Parathyroid adenoma (tissue), 2 donors: ENCODE measurements at regions not wholly inside any gene's neighbourhood (a gene's known extent, or its start where the extent isn't known, plus 50 kb on each side); places are given as distances from the start of the nearest gene placed in this dataset.

ENCODE experiments used
- H2AFZ ChIP-seq: fragments of 300-600 bp; sonication (generic); one replicate; pipeline ENCODE4 v1.7.0; 2017; ENCODE audit warnings: antibody characterized with exemption, mild to moderate bottlenecking
- H3K27ac ChIP-seq: fragments of 300-600 bp; sonication (generic); one replicate; pipeline ENCODE4 v1.7.0; 2017
- H3K27me3 ChIP-seq: fragments of 300-600 bp; sonication (generic); one replicate; pipeline ENCODE4 v1.7.0; 2017; ENCODE audit warnings: low read length; ENCODE audit not compliant: control insufficient read depth, insufficient read depth
- H3K36me3 ChIP-seq: fragments of 300-600 bp; sonication (generic); one replicate; pipeline ENCODE4 v1.7.0; 2017; ENCODE audit warnings: low read length; ENCODE audit not compliant: control insufficient read depth, insufficient read depth
- H3K4me1 ChIP-seq: fragments of 300-600 bp; sonication (generic); one replicate; pipeline ENCODE4 v1.7.0; 2017; ENCODE audit warnings: control low read depth
- H3K4me2 ChIP-seq: fragments of 300-600 bp; sonication (generic); one replicate; pipeline ENCODE4 v1.7.0; 2017; ENCODE audit warnings: low read length
- H3K4me3 ChIP-seq: fragments of 300-600 bp; sonication (generic); one replicate; pipeline ENCODE4 v1.7.0; 2017; ENCODE audit warnings: low read depth, low read length
- H3K79me2 ChIP-seq: fragments of 300-600 bp; sonication (generic); one replicate; pipeline ENCODE4 v1.7.0; 2017; ENCODE audit warnings: control low read depth
- H3K9ac ChIP-seq: fragments of 300-600 bp; sonication (generic); one replicate; pipeline ENCODE4 v1.7.0; 2017; ENCODE audit warnings: mild to moderate bottlenecking
- H3K9me3 ChIP-seq: fragments of 300-600 bp; sonication (generic); one replicate; pipeline ENCODE4 v1.7.0; 2017; ENCODE audit warnings: low read length; ENCODE audit not compliant: control insufficient read depth
- TF ChIP-seq, protein P1 (sequence below): fragments of 300-600 bp; sonication (generic); IDR thresholded peaks from one replicate; pipeline ENCODE4 v1.7.0; 2017; ENCODE audit warnings: antibody characterized with exemption, mild to moderate bottlenecking
- donor health status: primary hyperparathyroidism.

DNA sequence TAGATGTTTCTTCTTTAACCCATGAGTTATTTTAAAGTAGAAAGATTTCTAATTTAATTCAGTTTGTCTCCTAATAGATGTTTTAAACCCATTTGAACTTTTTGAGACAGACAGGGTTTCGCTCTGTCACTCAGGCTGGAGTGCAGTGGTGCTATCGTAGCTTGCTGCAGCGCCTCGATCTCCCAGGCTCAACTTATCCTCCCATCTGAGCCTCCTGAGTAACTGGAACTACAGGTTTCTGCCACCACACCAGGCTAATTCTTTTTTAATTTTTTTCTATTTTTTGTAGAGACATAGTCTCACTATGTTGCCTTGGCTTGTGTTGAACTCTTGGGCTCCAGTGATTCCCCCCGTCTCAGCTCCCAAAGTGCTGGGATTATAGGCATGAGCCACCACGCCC lies 53.0 kb upstream of the RAB18 start:
- no peaks in the 10 kb centered on the region for H3K4me1 ChIP-seq
- no peak overlapping the region for H3K4me2 ChIP-seq
- no peak overlapping the region for H3K27ac ChIP-seq
- no peaks in the 10 kb centered on the region for H3K9me3 ChIP-seq
- H2AFZ ChIP-seq: no peak overlapping the region
- TF ChIP-seq, protein P1, sequence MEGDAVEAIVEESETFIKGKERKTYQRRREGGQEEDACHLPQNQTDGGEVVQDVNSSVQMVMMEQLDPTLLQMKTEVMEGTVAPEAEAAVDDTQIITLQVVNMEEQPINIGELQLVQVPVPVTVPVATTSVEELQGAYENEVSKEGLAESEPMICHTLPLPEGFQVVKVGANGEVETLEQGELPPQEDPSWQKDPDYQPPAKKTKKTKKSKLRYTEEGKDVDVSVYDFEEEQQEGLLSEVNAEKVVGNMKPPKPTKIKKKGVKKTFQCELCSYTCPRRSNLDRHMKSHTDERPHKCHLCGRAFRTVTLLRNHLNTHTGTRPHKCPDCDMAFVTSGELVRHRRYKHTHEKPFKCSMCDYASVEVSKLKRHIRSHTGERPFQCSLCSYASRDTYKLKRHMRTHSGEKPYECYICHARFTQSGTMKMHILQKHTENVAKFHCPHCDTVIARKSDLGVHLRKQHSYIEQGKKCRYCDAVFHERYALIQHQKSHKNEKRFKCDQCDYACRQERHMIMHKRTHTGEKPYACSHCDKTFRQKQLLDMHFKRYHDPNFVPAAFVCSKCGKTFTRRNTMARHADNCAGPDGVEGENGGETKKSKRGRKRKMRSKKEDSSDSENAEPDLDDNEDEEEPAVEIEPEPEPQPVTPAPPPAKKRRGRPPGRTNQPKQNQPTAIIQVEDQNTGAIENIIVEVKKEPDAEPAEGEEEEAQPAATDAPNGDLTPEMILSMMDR: no peak
- no peak overlapping the region for H3K9ac ChIP-seq
- no peaks in the 10 kb centered on the region for H3K79me2 ChIP-seq
- H3K36me3 ChIP-seq: no peaks in the 10 kb centered on the region
- no peaks in the 10 kb centered on the region for H3K27me3 ChIP-seq
- H3K4me3 ChIP-seq: no peak overlapping the region

DNA sequence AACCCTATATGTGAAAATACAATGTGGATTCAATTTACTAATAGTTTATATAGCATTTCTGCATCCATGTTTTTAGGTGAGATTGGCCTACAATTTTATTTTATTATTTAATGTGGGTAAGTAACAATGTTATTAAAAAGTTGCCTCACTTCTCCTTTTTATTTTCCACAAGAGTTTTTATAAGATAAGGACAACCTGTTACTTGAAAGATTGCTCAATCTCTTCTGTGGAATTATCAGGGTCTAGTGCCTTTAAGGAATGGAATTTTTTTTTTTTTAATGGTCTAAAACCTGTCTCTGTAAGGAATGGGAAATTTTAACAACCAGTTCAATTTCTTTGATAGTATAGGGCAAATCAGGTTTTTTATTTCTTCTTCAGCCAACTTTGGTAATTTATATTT lies 53.9 kb upstream of the RAB18 start:
- Histone ChIP-seq H3K4me3 (no peak overlapping the region), H2AFZ (no peak overlapping the region), H3K27me3 (no peaks in the 10 kb centered on the region), H3K36me3 (no peaks in the 10 kb centered on the region), H3K4me1 (no peaks in the 10 kb centered on the region), H3K27ac (no peak overlapping the region), H3K9me3 (no peaks in the 10 kb centered on the region), H3K4me2 (no peak overlapping the region), H3K79me2 (no peaks in the 10 kb centered on the region), H3K9ac (no peak overlapping the region)
- TF ChIP-seq, protein P1: no peak

DNA sequence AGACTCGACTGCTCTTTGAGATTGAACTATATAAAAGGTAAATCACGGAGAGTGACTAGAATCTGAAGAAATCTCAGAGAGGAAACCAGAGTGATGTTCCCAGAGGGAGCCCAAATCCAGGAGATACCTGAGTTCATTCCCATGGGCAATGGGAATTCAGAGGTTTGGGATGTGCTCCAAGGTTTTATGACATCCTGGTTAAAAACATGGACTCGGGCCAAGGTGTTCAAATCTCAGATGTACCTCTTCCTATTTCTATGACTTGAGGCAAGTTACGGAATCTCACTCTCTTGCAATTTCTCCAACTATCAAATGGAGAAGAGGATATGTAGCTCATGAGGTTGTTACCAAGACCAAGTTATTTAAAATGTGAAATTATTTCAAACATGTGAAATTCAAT lies 54.5 kb upstream of the RAB18 start:
- no peaks in the 10 kb centered on the region for H3K4me1 ChIP-seq
- H3K79me2 ChIP-seq: no peaks in the 10 kb centered on the region
- no peak overlapping the region for H3K4me3 ChIP-seq
- H3K27me3 ChIP-seq: no peaks in the 10 kb centered on the region
- no peak overlapping the region for H3K9ac ChIP-seq
- H3K4me2 ChIP-seq: no peak overlapping the region
- no peaks in the 10 kb centered on the region for H3K9me3 ChIP-seq
- no peaks in the 10 kb centered on the region for H3K36me3 ChIP-seq
- TF ChIP-seq, protein P1: no peak
- H3K27ac ChIP-seq: no peak overlapping the region
- H2AFZ ChIP-seq: no peak overlapping the region

DNA sequence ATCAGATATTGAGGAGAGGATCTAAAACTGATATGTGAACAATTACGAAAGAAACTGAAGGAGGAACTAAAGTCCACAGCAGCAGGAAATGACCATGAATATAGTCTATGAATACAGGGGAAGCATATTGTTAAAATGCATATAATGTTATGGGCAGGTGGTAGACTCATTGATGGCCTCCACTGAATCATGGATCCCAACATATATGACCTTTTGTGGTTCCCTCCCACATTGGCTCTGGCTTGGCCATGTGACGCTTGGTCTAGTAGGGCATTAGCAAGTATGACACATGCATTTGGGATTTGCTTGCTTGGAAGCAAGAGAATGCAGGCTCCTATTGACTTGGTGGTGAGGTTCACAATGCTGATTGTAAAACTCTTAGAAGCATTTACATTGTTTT lies 55.2 kb upstream of the RAB18 start:
- Histone ChIP-seq H3K9ac (no peak overlapping the region), H3K4me2 (no peak overlapping the region), H3K79me2 (no peaks in the 10 kb centered on the region), H3K4me1 (no peaks in the 10 kb centered on the region), H3K27me3 (no peaks in the 10 kb centered on the region), H3K36me3 (no peaks in the 10 kb centered on the region), H3K9me3 (no peaks in the 10 kb centered on the region), H2AFZ (no peak overlapping the region), H3K27ac (no peak overlapping the region), H3K4me3 (no peak overlapping the region)
- TF ChIP-seq, protein P1: no peak

DNA sequence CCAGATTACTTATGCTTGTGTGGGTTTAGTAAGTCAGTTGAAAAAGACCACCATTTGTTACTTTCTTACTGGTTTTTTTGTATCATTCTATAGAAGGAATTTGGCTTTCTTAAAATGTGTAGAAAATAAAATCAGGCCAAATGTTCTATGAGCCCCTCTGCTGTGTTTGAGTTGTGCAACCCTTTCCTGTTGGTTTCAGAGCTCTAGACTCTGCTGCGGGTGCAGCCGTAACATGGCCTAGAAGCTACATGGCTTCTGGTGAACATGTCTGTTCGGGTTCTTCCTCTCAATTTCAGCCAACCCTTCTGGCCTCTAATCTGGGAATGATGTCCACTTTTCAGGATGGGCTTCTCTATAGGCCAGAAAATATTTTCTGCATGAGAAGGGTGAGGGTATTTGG lies 56.6 kb upstream of the RAB18 start:
- H3K9ac ChIP-seq: no peak overlapping the region
- no peaks in the 10 kb centered on the region for H3K79me2 ChIP-seq
- H3K4me3 ChIP-seq: no peak overlapping the region
- H3K27ac ChIP-seq: no peak overlapping the region
- TF ChIP-seq, protein P1: no peak
- H3K36me3 ChIP-seq: no peaks in the 10 kb centered on the region
- no peaks in the 10 kb centered on the region for H3K9me3 ChIP-seq
- no peaks in the 10 kb centered on the region for H3K27me3 ChIP-seq
- no peak overlapping the region for H2AFZ ChIP-seq
- H3K4me2 ChIP-seq: no peak overlapping the region
- no peaks in the 10 kb centered on the region for H3K4me1 ChIP-seq
